ENCODE measurements at regions not wholly inside any gene's neighbourhood (a gene's known extent, or its start where the extent isn't known, plus 50 kb on each side); places are given as distances from the start of the nearest gene placed in this dataset.

- H3K4me1 Mint-ChIP-seq (ENCODE audit: low read depth) = no peaks in the 10 kb centered on the region
- no peak overlapping the region for H3K27ac Mint-ChIP-seq
- ChIA-PET POLR2A (interaction anchor here (0.6 kb wide), 1 partner anchor 134 kb away, joined by 3 read pairs; no protein-coding TSS in a partner anchor), CTCF (no interaction called here)
- no peaks in the 10 kb centered on the region for H3K27me3 Mint-ChIP-seq (ENCODE audit: low read depth)
- ATAC-seq = no peak
- DNase-seq = no peak
- peaks cover 5% of the 10 kb centered on the region for H3K9me3 Mint-ChIP-seq (ENCODE audit: insufficient read depth)
- H3K4me3 Mint-ChIP-seq = no peak overlapping the region
- no peaks in the 10 kb centered on the region for H3K36me3 Mint-ChIP-seq (ENCODE audit: low read depth)
Measured at GRCh38 chr5:82406205-82406773, 128.1 kb upstream of the RPS23 start.

GRCh38 chr5:82405618-82406204, 127.6 kb upstream of the RPS23 start:
- ChIA-PET POLR2A (no interaction called here), CTCF (no interaction called here)
- Mint-ChIP-seq H3K27me3 (ENCODE audit: low read depth) (no peaks in the 10 kb centered on the region), H3K4me1 (ENCODE audit: low read depth) (no peaks in the 10 kb centered on the region), H3K27ac (no peak overlapping the region), H3K4me3 (no peak overlapping the region), H3K36me3 (ENCODE audit: low read depth) (no peaks in the 10 kb centered on the region), H3K9me3 (ENCODE audit: insufficient read depth) (peaks cover 5% of the 10 kb centered on the region)
- no peak for ATAC-seq
- no peak for DNase-seq

GRCh38 chr5:82405161-82405560, 127.0 kb upstream of the RPS23 start:
- Mint-ChIP-seq H3K27ac (no peak overlapping the region), H3K9me3 (ENCODE audit: insufficient read depth) (peaks cover 5% of the 10 kb centered on the region), H3K4me1 (ENCODE audit: low read depth) (no peaks in the 10 kb centered on the region), H3K4me3 (no peak overlapping the region), H3K36me3 (ENCODE audit: low read depth) (no peaks in the 10 kb centered on the region), H3K27me3 (ENCODE audit: low read depth) (no peaks in the 10 kb centered on the region)
- DNase-seq (no peak), ATAC-seq (no peak)
- ChIA-PET CTCF (no interaction called here), POLR2A (no interaction called here)

GRCh38 chr5:82404382-82404945, 126.3 kb upstream of the RPS23 start:
- Mint-ChIP-seq H3K4me1 (ENCODE audit: low read depth) (no peaks in the 10 kb centered on the region), H3K27me3 (ENCODE audit: low read depth) (no peaks in the 10 kb centered on the region), H3K36me3 (ENCODE audit: low read depth) (no peaks in the 10 kb centered on the region), H3K27ac (no peak overlapping the region), H3K4me3 (no peak overlapping the region), H3K9me3 (ENCODE audit: insufficient read depth) (peaks cover 5% of the 10 kb centered on the region)
- ATAC-seq = no peak
- POLR2A ChIA-PET = no interaction called here
- CTCF ChIA-PET = no interaction called here
- no peak for DNase-seq

- ATAC-seq = no peak
- H3K36me3 Mint-ChIP-seq (ENCODE audit: low read depth) = no peaks in the 10 kb centered on the region
- H3K27ac Mint-ChIP-seq = no peak overlapping the region
- ChIA-PET CTCF (no interaction called here), POLR2A (no interaction called here)
- peaks cover 5% of the 10 kb centered on the region for H3K9me3 Mint-ChIP-seq (ENCODE audit: insufficient read depth)
- no peak for DNase-seq
- H3K4me3 Mint-ChIP-seq = no peak overlapping the region
- H3K27me3 Mint-ChIP-seq (ENCODE audit: low read depth) = no peaks in the 10 kb centered on the region
- H3K4me1 Mint-ChIP-seq (ENCODE audit: low read depth) = no peaks in the 10 kb centered on the region
Measured at GRCh38 chr5:82403724-82404123, 125.6 kb upstream of the RPS23 start.

GRCh38 chr5:82403026-82403425, 124.9 kb upstream of the RPS23 start:
- DNase-seq (no peak), ATAC-seq (no peak)
- Mint-ChIP-seq H3K9me3 (ENCODE audit: insufficient read depth) (peaks cover 5% of the 10 kb centered on the region), H3K36me3 (ENCODE audit: low read depth) (no peaks in the 10 kb centered on the region), H3K27me3 (ENCODE audit: low read depth) (no peaks in the 10 kb centered on the region), H3K4me1 (ENCODE audit: low read depth) (no peaks in the 10 kb centered on the region), H3K4me3 (no peak overlapping the region), H3K27ac (no peak overlapping the region)
- ChIA-PET POLR2A (no interaction called here), CTCF (no interaction called here)

DNA sequence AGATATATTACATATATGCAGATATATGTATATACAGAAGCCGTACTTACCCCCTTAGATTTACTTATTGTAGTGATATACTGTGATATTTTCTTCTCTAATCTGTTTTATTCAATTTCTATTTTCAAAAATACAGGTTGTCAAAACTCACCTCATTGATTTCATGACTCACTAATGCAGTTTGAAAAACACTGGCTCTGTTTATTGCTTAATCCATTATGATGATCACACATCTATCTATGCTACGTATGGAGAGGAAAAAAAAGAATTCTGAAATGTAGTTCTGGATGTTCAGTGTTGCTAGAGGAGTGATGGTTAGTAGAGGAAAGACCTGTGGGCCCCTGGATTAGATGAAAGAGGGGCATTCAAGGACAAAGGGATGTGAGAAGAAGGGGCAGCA, 121.0 kb upstream of the RPS23 start:
- H3K4me3 Mint-ChIP-seq = no peak overlapping the region
- H3K27me3 Mint-ChIP-seq (ENCODE audit: low read depth) = no peaks in the 10 kb centered on the region
- H3K4me1 Mint-ChIP-seq (ENCODE audit: low read depth) = no peaks in the 10 kb centered on the region
- CTCF ChIA-PET = no interaction called here
- POLR2A ChIA-PET = no interaction called here
- H3K36me3 Mint-ChIP-seq (ENCODE audit: low read depth) = no peaks in the 10 kb centered on the region
- ATAC-seq (no peak), DNase-seq (no peak)
- H3K27ac Mint-ChIP-seq = no peak overlapping the region
- no peaks in the 10 kb centered on the region for H3K9me3 Mint-ChIP-seq (ENCODE audit: insufficient read depth)

GRCh38 chr5:82397741-82398320, 119.7 kb upstream of the RPS23 start:
- ATAC-seq (no peak), DNase-seq (no peak)
- ChIA-PET POLR2A (no interaction called here), CTCF (no interaction called here)
- no peaks in the 10 kb centered on the region for H3K27me3 Mint-ChIP-seq (ENCODE audit: low read depth)
- no peak overlapping the region for H3K4me3 Mint-ChIP-seq
- H3K9me3 Mint-ChIP-seq (ENCODE audit: insufficient read depth) = no peaks in the 10 kb centered on the region
- no peaks in the 10 kb centered on the region for H3K4me1 Mint-ChIP-seq (ENCODE audit: low read depth)
- H3K27ac Mint-ChIP-seq = no peak overlapping the region
- H3K36me3 Mint-ChIP-seq (ENCODE audit: low read depth) = no peaks in the 10 kb centered on the region

- CTCF ChIA-PET = no interaction called here
- no peaks in the 10 kb centered on the region for H3K9me3 Mint-ChIP-seq (ENCODE audit: insufficient read depth)
- DNase-seq (no peak), ATAC-seq (no peak)
- POLR2A ChIA-PET = no interaction called here
- H3K27ac Mint-ChIP-seq = no peak overlapping the region
- no peaks in the 10 kb centered on the region for H3K27me3 Mint-ChIP-seq (ENCODE audit: low read depth)
- H3K4me1 Mint-ChIP-seq (ENCODE audit: low read depth) = no peaks in the 10 kb centered on the region
- no peaks in the 10 kb centered on the region for H3K36me3 Mint-ChIP-seq (ENCODE audit: low read depth)
- H3K4me3 Mint-ChIP-seq = no peak overlapping the region
Measured at GRCh38 chr5:82396871-82397514, 118.8 kb upstream of the RPS23 start.

DNA sequence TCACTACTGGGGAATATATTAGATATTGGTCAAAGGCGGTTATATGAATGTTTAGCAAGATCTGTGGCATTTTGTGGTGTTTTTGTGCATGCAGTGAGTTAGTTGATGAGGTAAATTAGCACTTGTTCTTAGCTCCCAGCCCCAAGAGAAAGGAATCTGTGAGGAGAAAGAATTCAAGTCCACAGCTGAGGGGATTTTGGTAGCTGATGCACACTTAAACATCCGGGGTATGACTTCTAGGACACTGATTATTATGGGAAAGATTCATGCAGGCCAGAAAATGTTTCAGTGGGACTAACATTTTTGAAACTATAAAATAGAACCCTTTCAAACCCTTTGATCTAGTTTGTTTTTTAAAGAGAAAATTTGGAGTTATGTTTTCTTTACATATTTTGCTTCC, 118.2 kb upstream of the RPS23 start:
- H3K27ac Mint-ChIP-seq = no peak overlapping the region
- no peak overlapping the region for H3K4me3 Mint-ChIP-seq
- ChIA-PET CTCF (no interaction called here), POLR2A (no interaction called here)
- DNase-seq = no peak
- no peaks in the 10 kb centered on the region for H3K4me1 Mint-ChIP-seq (ENCODE audit: low read depth)
- ATAC-seq = no peak
- no peaks in the 10 kb centered on the region for H3K36me3 Mint-ChIP-seq (ENCODE audit: low read depth)
- no peaks in the 10 kb centered on the region for H3K9me3 Mint-ChIP-seq (ENCODE audit: insufficient read depth)
- peaks cover 2% of the 10 kb centered on the region for H3K27me3 Mint-ChIP-seq (ENCODE audit: low read depth)

GRCh38 chr5:82393951-82394350, 115.8 kb upstream of the RPS23 start:
- no peaks in the 10 kb centered on the region for H3K36me3 Mint-ChIP-seq (ENCODE audit: low read depth)
- no peak overlapping the region for H3K4me3 Mint-ChIP-seq
- H3K27ac Mint-ChIP-seq = no peak overlapping the region
- POLR2A ChIA-PET = no interaction called here
- CTCF ChIA-PET = no interaction called here
- DNase-seq (no peak), ATAC-seq (no peak)
- peaks cover 6% of the 10 kb centered on the region for H3K4me1 Mint-ChIP-seq (ENCODE audit: low read depth)
- peaks cover 2% of the 10 kb centered on the region for H3K27me3 Mint-ChIP-seq (ENCODE audit: low read depth)
- no peaks in the 10 kb centered on the region for H3K9me3 Mint-ChIP-seq (ENCODE audit: insufficient read depth)

GRCh38 chr5:82390088-82390487, 111.9 kb upstream of the RPS23 start:
- peaks cover 2% of the 10 kb centered on the region for H3K27me3 Mint-ChIP-seq (ENCODE audit: low read depth)
- no peak overlapping the region for H3K4me3 Mint-ChIP-seq
- H3K9me3 Mint-ChIP-seq (ENCODE audit: insufficient read depth) = no peaks in the 10 kb centered on the region
- DNase-seq (no peak), ATAC-seq (no peak)
- CTCF ChIA-PET = interaction anchor here (1.2 kb wide), 1 partner anchor 14 kb away, joined by 3 read pairs; no protein-coding TSS in a partner anchor
- peaks cover 9% of the 10 kb centered on the region for H3K4me1 Mint-ChIP-seq (ENCODE audit: low read depth)
- POLR2A ChIA-PET = no interaction called here
- no peaks in the 10 kb centered on the region for H3K36me3 Mint-ChIP-seq (ENCODE audit: low read depth)
- no peak overlapping the region for H3K27ac Mint-ChIP-seq

All from activated CD8-positive, alpha-beta T cell treated with anti-CD3 and anti-CD28 coated beads, Interleukin-2, amount 10 ng/mL, durations not matched to agents 7 days and 5 days (primary cell).